ENCODE measurements at regions not wholly inside any gene's neighbourhood (a gene's known extent, or its start where the extent isn't known, plus 50 kb on each side); places are given as distances from the start of the nearest gene placed in this dataset.

GRCh38 chr7:46396481-46396880, 475.4 kb upstream of the IGFBP3 start:
- TF ChIP-seq CREB1 (CRISPR knock-in tag; IDR thresholded peaks at IDR 0.05) = no peak
- TF ChIP-seq PRDM15 (CRISPR knock-in tag; IDR thresholded peaks at IDR 0.05) = no peak
- TF ChIP-seq, protein P1, sequence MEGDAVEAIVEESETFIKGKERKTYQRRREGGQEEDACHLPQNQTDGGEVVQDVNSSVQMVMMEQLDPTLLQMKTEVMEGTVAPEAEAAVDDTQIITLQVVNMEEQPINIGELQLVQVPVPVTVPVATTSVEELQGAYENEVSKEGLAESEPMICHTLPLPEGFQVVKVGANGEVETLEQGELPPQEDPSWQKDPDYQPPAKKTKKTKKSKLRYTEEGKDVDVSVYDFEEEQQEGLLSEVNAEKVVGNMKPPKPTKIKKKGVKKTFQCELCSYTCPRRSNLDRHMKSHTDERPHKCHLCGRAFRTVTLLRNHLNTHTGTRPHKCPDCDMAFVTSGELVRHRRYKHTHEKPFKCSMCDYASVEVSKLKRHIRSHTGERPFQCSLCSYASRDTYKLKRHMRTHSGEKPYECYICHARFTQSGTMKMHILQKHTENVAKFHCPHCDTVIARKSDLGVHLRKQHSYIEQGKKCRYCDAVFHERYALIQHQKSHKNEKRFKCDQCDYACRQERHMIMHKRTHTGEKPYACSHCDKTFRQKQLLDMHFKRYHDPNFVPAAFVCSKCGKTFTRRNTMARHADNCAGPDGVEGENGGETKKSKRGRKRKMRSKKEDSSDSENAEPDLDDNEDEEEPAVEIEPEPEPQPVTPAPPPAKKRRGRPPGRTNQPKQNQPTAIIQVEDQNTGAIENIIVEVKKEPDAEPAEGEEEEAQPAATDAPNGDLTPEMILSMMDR (IDR thresholded peaks at IDR 0.05) = no peak
- TF ChIP-seq MAX (CRISPR knock-in tag; IDR thresholded peaks at IDR 0.05) = no peak
- no peak for TF ChIP-seq ZNF232 (CRISPR knock-in tag; IDR thresholded peaks at IDR 0.05)
- no peak for TF ChIP-seq ZNF423 (CRISPR knock-in tag; IDR thresholded peaks at IDR 0.05)
